IMR-90 (cell line): ENCODE measurements at regions not wholly inside any gene's neighbourhood (a gene's known extent, or its start where the extent isn't known, plus 50 kb on each side); places are given as distances from the start of the nearest gene placed in this dataset.

ENCODE experiments used
- ATAC-seq: fragments of 200-7000 bp; cut with Tn5 transposase; 2 replicates; pipeline ENCODE4 v1.9.1; 2020; ENCODE audit warnings: low read depth, mild to moderate bottlenecking, moderate library complexity
- BruUV-seq: library from RNA; stranded (reverse); fragments of 400-500 nt; replicated peaks from 2 replicates; lab custom pipeline; 2021; lab: Mats Ljungman, UMichigan
- CTCF ChIA-PET: fragments of 300-600 bp; formaldehyde crosslinking; extraction: SDS; loops from one replicate; lab custom pipeline; 2021; ENCODE audit warnings: antibody characterized with exemption; lab: Yijun Ruan, JAX
- POLR2A ChIA-PET: fragments of 300-600 bp; sonication (Branson Sonifier 250); formaldehyde crosslinking; loops from one replicate; lab custom pipeline; 2022; ENCODE audit warnings: antibody characterized with exemption; ENCODE audit not compliant: unreplicated experiment; lab: Charles Lee
- DNase-seq: peaks from one replicate; pipeline ENCODE4 v3.0.0; 2013
- H2AFZ ChIP-seq: replicated peaks from 2 replicates; pipeline ENCODE3; 2013; ENCODE audit warnings: low read length, mild to moderate bottlenecking; ENCODE audit not compliant: poor library complexity
- H2AK5ac ChIP-seq: 2 replicates; pipeline ENCODE4 v1.6.1; 2013; ENCODE audit warnings: low read depth, low read length, inconsistent platforms
- H2AK9ac ChIP-seq: replicated peaks from 2 replicates; pipeline ENCODE3; 2013; ENCODE audit warnings: mild to moderate bottlenecking, low read depth, low read length, moderate library complexity; ENCODE audit not compliant: poor library complexity
- H2BK120ac ChIP-seq: 2 replicates; pipeline ENCODE4 v1.6.1; 2013; ENCODE audit warnings: low read depth, low read length, inconsistent platforms
- H2BK15ac ChIP-seq: 3 replicates; pipeline ENCODE4 v1.6.1; 2013; ENCODE audit warnings: low read depth, low read length, inconsistent platforms
- H2BK20ac ChIP-seq: 2 replicates; pipeline ENCODE4 v1.6.1; 2013; ENCODE audit warnings: low read depth, mild to moderate bottlenecking, inconsistent platforms, low read length, moderate library complexity
- H2BK5ac ChIP-seq: 2 replicates; pipeline ENCODE4 v1.6.1; 2013; ENCODE audit warnings: mild to moderate bottlenecking, low read depth, low read length, inconsistent platforms; ENCODE audit not compliant: poor library complexity, severe bottlenecking
- H3K14ac ChIP-seq: replicated peaks from 2 replicates; pipeline ENCODE4 v1.6.1; 2013; ENCODE audit warnings: low read depth, low read length, inconsistent platforms
- H3K18ac ChIP-seq: 2 replicates; pipeline ENCODE4 v1.6.1; 2013; ENCODE audit warnings: low read depth, low read length, control low read depth
- H3K23ac ChIP-seq: 2 replicates; pipeline ENCODE4 v1.6.1; 2013; ENCODE audit warnings: low read depth, low read length, inconsistent platforms
- H3K27ac ChIP-seq: 2 replicates; pipeline ENCODE4 v1.5.1; 2013; ENCODE audit warnings: mild to moderate bottlenecking, control low read depth, low read length; ENCODE audit not compliant: insufficient read depth
- H3K27me3 ChIP-seq: 2 replicates; pipeline ENCODE4 v1.6.1; 2013; ENCODE audit warnings: low read length; ENCODE audit not compliant: control insufficient read depth, insufficient read depth
- H3K36me3 ChIP-seq: 2 replicates; pipeline ENCODE4 v1.6.1; 2013; ENCODE audit warnings: low read length, mixed read lengths; ENCODE audit not compliant: control insufficient read depth, insufficient read depth
- H3K4ac ChIP-seq: 2 replicates; pipeline ENCODE4 v1.6.1; 2013; ENCODE audit warnings: low read depth, low read length, inconsistent platforms
- H3K4me1 ChIP-seq: 2 replicates; pipeline ENCODE4 v1.6.1; 2013; ENCODE audit warnings: low read length, mixed read lengths; ENCODE audit not compliant: control insufficient read depth, insufficient read depth
- H3K4me2 ChIP-seq: 2 replicates; pipeline ENCODE4 v1.6.1; 2013; ENCODE audit warnings: low read depth, mild to moderate bottlenecking, control low read depth, low read length, moderate library complexity
- H3K4me3 ChIP-seq: 2 replicates; pipeline ENCODE4 v1.5.1; 2013; ENCODE audit warnings: low read depth, mild to moderate bottlenecking, control low read depth, low read length, moderate library complexity; ENCODE audit not compliant: insufficient read depth
- H3K56ac ChIP-seq: 2 replicates; pipeline ENCODE4 v1.6.1; 2013; ENCODE audit warnings: low read length, inconsistent platforms; ENCODE audit not compliant: insufficient read depth; ENCODE audit errors: extremely low read depth
- H3K79me1 ChIP-seq, 2 experiments: 2 replicates each; pipeline ENCODE4 v1.6.1; 2013; ENCODE audit warnings: low read length in 2 of 2, inconsistent platforms in 1 of 2, low read depth in 1 of 2
- H3K9ac ChIP-seq: 2 replicates; pipeline ENCODE4 v1.6.1; 2013; ENCODE audit warnings: low read depth, low read length, control low read depth
- H3K9me1 ChIP-seq: 2 replicates; pipeline ENCODE4 v1.6.1; 2013; ENCODE audit warnings: low read length, inconsistent platforms; ENCODE audit not compliant: insufficient read depth
- H3K9me3 ChIP-seq: 2 replicates; pipeline ENCODE4 v1.6.1; 2013; ENCODE audit warnings: low read length; ENCODE audit not compliant: control insufficient read depth, insufficient read depth
- H4K20me1 ChIP-seq: 2 replicates; pipeline ENCODE4 v1.6.1; 2013; ENCODE audit warnings: low read length, inconsistent platforms; ENCODE audit not compliant: insufficient read depth
- H4K5ac ChIP-seq: 2 replicates; pipeline ENCODE4 v1.6.1; 2013; ENCODE audit warnings: mild to moderate bottlenecking, low read depth, low read length, control low read depth
- H4K8ac ChIP-seq, 2 experiments: 2 replicates each; pipeline ENCODE4 v1.6.1; 2013; ENCODE audit warnings: low read depth in 2 of 2, low read length in 2 of 2, control low read depth in 1 of 2, inconsistent platforms in 1 of 2
- H4K91ac ChIP-seq: 2 replicates; pipeline ENCODE4 v1.6.1; 2013; ENCODE audit warnings: low read depth, low read length, inconsistent platforms; ENCODE audit not compliant: insufficient read depth
- CEBPB ChIP-seq: IDR thresholded peaks from 2 replicates; pipeline ENCODE4 v1.6.1; 2012; ENCODE audit warnings: low read depth, low read length, improper control_type of control experiment
- CHD1 ChIP-seq: IDR thresholded peaks from 2 replicates; pipeline ENCODE4 v1.6.1; 2012; ENCODE audit warnings: low read depth, low read length, improper control_type of control experiment
- MAFK ChIP-seq: IDR thresholded peaks from 2 replicates; pipeline ENCODE4 v1.6.1; 2012; ENCODE audit warnings: low read depth, low read length, improper control_type of control experiment
- MXI1 ChIP-seq: IDR thresholded peaks from 2 replicates; pipeline ENCODE4 v1.6.1; 2012; ENCODE audit warnings: low read depth, mild to moderate bottlenecking, low read length, moderate library complexity, borderline replicate concordance
- RAD21 ChIP-seq: IDR thresholded peaks from 2 replicates; pipeline ENCODE4 v1.6.1; 2012; ENCODE audit warnings: low read length, improper control_type of control experiment
- RCOR1 ChIP-seq: IDR thresholded peaks from 2 replicates; pipeline ENCODE4 v1.6.1; 2012; ENCODE audit warnings: mild to moderate bottlenecking, low read length, improper control_type of control experiment; ENCODE audit not compliant: insufficient replicate concordance
- WGBS, 2 experiments: methylation state at CpG; one replicate each; pipeline versions ENCODE4 v1.1.5 to v1.1.7; 2013; ENCODE audit warnings: missing lambda C conversion rate in 2 of 2; ENCODE audit not compliant: insufficient read length in 1 of 2; ENCODE audit errors: extremely low coverage in 2 of 2; 5-methylcytosine and 5-hydroxymethylcytosine counted together
- dilution Hi-C: fragments of 300-500 bp; cut with HindIII; formaldehyde crosslinking; loops from one replicate; pipeline ENCODE4 v1.14.3; 2018; ENCODE audit warnings: low sequenced_read_pairs; ENCODE audit not compliant: unreplicated experiment
- in situ Hi-C: fragments of 300-500 bp; cut with MboI; formaldehyde crosslinking; loops from 3 replicates; pipeline ENCODE4 v1.14.3; 2019; ENCODE audit warnings: low sequenced_read_pairs, inconsistent platforms, mixed read lengths
- intact Hi-C: fragments of 100-400 bp; cut with micrococcal nuclease; formaldehyde crosslinking; loops from 2 replicates; pipeline ENCODE4 v1.10.0; 2022
- TF ChIP-seq, protein P1 (sequence below): fragments of 150-350 bp; IDR thresholded peaks from 2 replicates; pipeline ENCODE4 v1.6.1; 2016; ENCODE audit warnings: low read depth, mild to moderate bottlenecking, low read length, moderate library complexity, borderline replicate concordance
- TF ChIP-seq, protein P2 (sequence below): fragments of 150-350 bp; IDR thresholded peaks from 2 replicates; pipeline ENCODE4 v1.6.1; 2017; ENCODE audit warnings: mild to moderate bottlenecking, antibody characterized with exemption, low read length, low read depth
- TF ChIP-seq, protein P3 (sequence below): conservative IDR thresholded peaks from 2 replicates; pipeline ENCODE4 v1.5.1; 2012; ENCODE audit warnings: mild to moderate bottlenecking, low read depth, low read length, improper control_type of control experiment

DNA sequence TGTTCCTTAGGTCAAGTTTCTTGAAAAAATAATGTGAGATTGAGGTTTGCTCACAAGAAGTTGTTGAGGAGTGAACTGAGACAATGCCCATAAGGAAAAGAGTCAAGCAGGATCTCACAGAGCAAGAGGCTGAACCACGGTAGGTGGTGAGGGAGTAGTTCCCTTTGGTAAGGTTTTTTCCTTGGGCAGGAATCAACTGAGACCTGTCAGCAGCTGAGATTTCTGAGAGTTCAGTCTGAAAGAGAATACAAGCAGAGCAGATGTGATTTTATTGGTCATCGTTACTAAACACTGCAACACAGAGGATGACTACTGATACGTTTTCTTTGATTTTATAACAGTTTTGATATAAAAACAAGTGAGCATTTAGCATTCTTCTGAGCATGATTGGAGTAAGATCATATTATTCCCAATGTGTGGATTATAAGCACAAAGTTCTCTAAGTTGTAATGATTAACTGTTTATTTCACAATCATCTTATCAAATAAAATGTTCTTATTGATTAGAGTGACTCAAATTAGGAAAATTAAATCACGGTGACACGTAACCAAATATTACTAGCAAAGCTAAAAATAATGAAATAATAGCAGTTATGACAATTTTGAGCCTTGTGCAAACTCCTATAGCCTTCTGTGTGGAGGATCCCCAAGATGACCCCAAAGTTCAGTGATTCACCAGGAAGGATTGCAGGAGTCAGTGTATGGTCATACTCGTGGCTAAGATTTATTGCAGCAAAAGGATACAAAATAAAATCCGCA, 346.2 kb upstream of the ZNF717 start:
- Histone ChIP-seq H3K4ac (no peak overlapping the region), H3K4me3 (no peak overlapping the region), H2BK15ac (no peak overlapping the region), H4K8ac (no peak overlapping the region), H3K27ac (no peak overlapping the region), H4K5ac (no peak overlapping the region), H3K27me3 (no peaks in the 10 kb centered on the region), H2BK5ac (no peak overlapping the region), H3K9ac (no peak overlapping the region), H2AK5ac (no peak overlapping the region), H3K56ac (no peak overlapping the region), H4K20me1 (no peaks in the 10 kb centered on the region), H3K23ac (no peak overlapping the region), H4K91ac (no peak overlapping the region), H2BK20ac (no peak overlapping the region), H3K4me2 (no peak overlapping the region), H3K9me1 (no peaks in the 10 kb centered on the region), H2BK120ac (peak overlapping the region; percentile 26; the same call in 1 of the 2 replicates), H3K4me1 (no peaks in the 10 kb centered on the region), H3K18ac (no peak overlapping the region), H2AK9ac (no peak overlapping the region), H3K9me3 (no peaks in the 10 kb centered on the region), H2AFZ (no peak overlapping the region), H3K14ac (no peak overlapping the region), H3K36me3 (no peaks in the 10 kb centered on the region), H3K79me1 (no peaks in the 10 kb centered on the region)
- WGBS, 2 experiments: 60% methylated on average over 1 of the region's 7 CpGs; no CpG with 5 or more reads in 1 of the 2 experiments
- intact Hi-C loops (loop anchor here (5.0 kb wide), 1 partner anchor 451 kb away; no protein-coding TSS in a partner anchor), dilution Hi-C loops (no loop called here), in situ Hi-C loops (no loop called here)
- ATAC-seq (peak; percentile 64), DNase-seq (peak; percentile 51)
- POLR2A ChIA-PET: no interaction called here
- BruUV-seq: no TSS peak
- TF ChIP-seq CHD1 (no peak), CEBPB (0 out of 2 replicates have a peak, but pooled peaks have one; percentile 30), MXI1 (no peak), RAD21 (no peak), RCOR1 (no peak), MAFK (no peak)
- TF ChIP-seq, protein P1, sequence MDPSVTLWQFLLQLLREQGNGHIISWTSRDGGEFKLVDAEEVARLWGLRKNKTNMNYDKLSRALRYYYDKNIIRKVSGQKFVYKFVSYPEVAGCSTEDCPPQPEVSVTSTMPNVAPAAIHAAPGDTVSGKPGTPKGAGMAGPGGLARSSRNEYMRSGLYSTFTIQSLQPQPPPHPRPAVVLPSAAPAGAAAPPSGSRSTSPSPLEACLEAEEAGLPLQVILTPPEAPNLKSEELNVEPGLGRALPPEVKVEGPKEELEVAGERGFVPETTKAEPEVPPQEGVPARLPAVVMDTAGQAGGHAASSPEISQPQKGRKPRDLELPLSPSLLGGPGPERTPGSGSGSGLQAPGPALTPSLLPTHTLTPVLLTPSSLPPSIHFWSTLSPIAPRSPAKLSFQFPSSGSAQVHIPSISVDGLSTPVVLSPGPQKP: no peak
- TF ChIP-seq, protein P2, sequence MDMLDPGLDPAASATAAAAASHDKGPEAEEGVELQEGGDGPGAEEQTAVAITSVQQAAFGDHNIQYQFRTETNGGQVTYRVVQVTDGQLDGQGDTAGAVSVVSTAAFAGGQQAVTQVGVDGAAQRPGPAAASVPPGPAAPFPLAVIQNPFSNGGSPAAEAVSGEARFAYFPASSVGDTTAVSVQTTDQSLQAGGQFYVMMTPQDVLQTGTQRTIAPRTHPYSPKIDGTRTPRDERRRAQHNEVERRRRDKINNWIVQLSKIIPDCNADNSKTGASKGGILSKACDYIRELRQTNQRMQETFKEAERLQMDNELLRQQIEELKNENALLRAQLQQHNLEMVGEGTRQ: no peak
- TF ChIP-seq, protein P3, sequence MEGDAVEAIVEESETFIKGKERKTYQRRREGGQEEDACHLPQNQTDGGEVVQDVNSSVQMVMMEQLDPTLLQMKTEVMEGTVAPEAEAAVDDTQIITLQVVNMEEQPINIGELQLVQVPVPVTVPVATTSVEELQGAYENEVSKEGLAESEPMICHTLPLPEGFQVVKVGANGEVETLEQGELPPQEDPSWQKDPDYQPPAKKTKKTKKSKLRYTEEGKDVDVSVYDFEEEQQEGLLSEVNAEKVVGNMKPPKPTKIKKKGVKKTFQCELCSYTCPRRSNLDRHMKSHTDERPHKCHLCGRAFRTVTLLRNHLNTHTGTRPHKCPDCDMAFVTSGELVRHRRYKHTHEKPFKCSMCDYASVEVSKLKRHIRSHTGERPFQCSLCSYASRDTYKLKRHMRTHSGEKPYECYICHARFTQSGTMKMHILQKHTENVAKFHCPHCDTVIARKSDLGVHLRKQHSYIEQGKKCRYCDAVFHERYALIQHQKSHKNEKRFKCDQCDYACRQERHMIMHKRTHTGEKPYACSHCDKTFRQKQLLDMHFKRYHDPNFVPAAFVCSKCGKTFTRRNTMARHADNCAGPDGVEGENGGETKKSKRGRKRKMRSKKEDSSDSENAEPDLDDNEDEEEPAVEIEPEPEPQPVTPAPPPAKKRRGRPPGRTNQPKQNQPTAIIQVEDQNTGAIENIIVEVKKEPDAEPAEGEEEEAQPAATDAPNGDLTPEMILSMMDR: no peak
- CTCF ChIA-PET: no interaction called here
